ENCODE measurements at regions not wholly inside any gene's neighbourhood (a gene's known extent, or its start where the extent isn't known, plus 50 kb on each side); places are given as distances from the start of the nearest gene placed in this dataset.

GRCh38 chr3:139291276-139292051 is 52.4 kb upstream of the MRPS22 start:
- TF ChIP-seq CTCF (conservative IDR thresholded peaks at IDR 0.05 in 1 of 2, IDR thresholded peaks at IDR 0.05 in 1 of 2; ENCODE audit: low read depth in 1 of 2, low read length in 2 of 2): no peak
- no peak for TF ChIP-seq EZH2 (IDR thresholded peaks at IDR 0.05; ENCODE audit: low read length, missing control alignments)

Measured in fibroblast of lung (primary cell).